ENCODE measurements at regions not wholly inside any gene's neighbourhood (a gene's known extent, or its start where the extent isn't known, plus 50 kb on each side); places are given as distances from the start of the nearest gene placed in this dataset.

GRCh38 chr3:187804120-187804744, 59.0 kb upstream of the BCL6 start:
- TF ChIP-seq RAD21 (IDR thresholded peaks at IDR 0.05) (no peak), HNF4A (conservative IDR thresholded peaks at IDR 0.05) (no peak), ATF3 (IDR thresholded peaks at IDR 0.05) (no peak)
- TF ChIP-seq, protein P1, sequence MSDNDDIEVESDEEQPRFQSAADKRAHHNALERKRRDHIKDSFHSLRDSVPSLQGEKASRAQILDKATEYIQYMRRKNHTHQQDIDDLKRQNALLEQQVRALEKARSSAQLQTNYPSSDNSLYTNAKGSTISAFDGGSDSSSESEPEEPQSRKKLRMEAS (IDR thresholded peaks at IDR 0.05) = no peak
- TF ChIP-seq, protein P2, sequence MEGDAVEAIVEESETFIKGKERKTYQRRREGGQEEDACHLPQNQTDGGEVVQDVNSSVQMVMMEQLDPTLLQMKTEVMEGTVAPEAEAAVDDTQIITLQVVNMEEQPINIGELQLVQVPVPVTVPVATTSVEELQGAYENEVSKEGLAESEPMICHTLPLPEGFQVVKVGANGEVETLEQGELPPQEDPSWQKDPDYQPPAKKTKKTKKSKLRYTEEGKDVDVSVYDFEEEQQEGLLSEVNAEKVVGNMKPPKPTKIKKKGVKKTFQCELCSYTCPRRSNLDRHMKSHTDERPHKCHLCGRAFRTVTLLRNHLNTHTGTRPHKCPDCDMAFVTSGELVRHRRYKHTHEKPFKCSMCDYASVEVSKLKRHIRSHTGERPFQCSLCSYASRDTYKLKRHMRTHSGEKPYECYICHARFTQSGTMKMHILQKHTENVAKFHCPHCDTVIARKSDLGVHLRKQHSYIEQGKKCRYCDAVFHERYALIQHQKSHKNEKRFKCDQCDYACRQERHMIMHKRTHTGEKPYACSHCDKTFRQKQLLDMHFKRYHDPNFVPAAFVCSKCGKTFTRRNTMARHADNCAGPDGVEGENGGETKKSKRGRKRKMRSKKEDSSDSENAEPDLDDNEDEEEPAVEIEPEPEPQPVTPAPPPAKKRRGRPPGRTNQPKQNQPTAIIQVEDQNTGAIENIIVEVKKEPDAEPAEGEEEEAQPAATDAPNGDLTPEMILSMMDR (IDR thresholded peaks at IDR 0.05; ENCODE audit: low read depth, low read length, missing input control) = no peak
- TF ChIP-seq, protein P3, sequence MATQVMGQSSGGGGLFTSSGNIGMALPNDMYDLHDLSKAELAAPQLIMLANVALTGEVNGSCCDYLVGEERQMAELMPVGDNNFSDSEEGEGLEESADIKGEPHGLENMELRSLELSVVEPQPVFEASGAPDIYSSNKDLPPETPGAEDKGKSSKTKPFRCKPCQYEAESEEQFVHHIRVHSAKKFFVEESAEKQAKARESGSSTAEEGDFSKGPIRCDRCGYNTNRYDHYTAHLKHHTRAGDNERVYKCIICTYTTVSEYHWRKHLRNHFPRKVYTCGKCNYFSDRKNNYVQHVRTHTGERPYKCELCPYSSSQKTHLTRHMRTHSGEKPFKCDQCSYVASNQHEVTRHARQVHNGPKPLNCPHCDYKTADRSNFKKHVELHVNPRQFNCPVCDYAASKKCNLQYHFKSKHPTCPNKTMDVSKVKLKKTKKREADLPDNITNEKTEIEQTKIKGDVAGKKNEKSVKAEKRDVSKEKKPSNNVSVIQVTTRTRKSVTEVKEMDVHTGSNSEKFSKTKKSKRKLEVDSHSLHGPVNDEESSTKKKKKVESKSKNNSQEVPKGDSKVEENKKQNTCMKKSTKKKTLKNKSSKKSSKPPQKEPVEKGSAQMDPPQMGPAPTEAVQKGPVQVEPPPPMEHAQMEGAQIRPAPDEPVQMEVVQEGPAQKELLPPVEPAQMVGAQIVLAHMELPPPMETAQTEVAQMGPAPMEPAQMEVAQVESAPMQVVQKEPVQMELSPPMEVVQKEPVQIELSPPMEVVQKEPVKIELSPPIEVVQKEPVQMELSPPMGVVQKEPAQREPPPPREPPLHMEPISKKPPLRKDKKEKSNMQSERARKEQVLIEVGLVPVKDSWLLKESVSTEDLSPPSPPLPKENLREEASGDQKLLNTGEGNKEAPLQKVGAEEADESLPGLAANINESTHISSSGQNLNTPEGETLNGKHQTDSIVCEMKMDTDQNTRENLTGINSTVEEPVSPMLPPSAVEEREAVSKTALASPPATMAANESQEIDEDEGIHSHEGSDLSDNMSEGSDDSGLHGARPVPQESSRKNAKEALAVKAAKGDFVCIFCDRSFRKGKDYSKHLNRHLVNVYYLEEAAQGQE (IDR thresholded peaks at IDR 0.05) = no peak

Data from liver (tissue), 3 donors.